ENCODE measurements at regions not wholly inside any gene's neighbourhood (a gene's known extent, or its start where the extent isn't known, plus 50 kb on each side); places are given as distances from the start of the nearest gene placed in this dataset.
"Not testable (repeated sequence)": the region's sequence is repeated elsewhere in the genome, so short reads cannot be mapped to it uniquely, and the experiment has no call there.

DNA sequence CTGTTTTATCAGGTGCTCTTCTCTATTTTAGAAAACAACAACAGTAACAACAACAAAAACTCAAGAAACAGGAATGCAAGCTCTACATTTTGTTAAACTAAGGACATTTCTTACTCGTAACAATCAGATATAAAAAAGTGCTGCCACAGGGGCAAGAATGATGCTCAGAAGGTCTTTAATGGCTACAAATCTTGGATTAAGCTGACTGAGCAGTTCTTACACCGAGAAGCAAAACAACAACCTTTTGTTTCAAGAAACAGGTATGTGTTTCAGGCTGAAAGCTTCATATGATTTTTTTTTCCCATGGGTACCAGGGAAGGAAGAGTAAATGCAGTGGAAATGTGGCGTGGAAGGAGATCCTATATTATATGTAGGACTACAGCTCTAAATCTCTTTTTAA, 786.8 kb upstream of the FBXO33 start:
- no peak for ATAC-seq (ENCODE audit: low FRiP score)
- DNase-seq (ENCODE audit: low spot score): no peak
- no peak for TF ChIP-seq CTCF (IDR thresholded peaks at IDR 0.05)

- no peak for ATAC-seq (ENCODE audit: low FRiP score)
- no peak for DNase-seq (ENCODE audit: low spot score)
- no peak for TF ChIP-seq CTCF (IDR thresholded peaks at IDR 0.05)
Observed at GRCh38 chr14:40218282-40218941, 786.2 kb upstream of the FBXO33 start.

- ATAC-seq (ENCODE audit: low FRiP score) (no peak), DNase-seq (ENCODE audit: low spot score) (no peak)
- TF ChIP-seq CTCF (IDR thresholded peaks at IDR 0.05): no peak
Observed at GRCh38 chr14:40216976-40217375, 784.7 kb upstream of the FBXO33 start.

DNA sequence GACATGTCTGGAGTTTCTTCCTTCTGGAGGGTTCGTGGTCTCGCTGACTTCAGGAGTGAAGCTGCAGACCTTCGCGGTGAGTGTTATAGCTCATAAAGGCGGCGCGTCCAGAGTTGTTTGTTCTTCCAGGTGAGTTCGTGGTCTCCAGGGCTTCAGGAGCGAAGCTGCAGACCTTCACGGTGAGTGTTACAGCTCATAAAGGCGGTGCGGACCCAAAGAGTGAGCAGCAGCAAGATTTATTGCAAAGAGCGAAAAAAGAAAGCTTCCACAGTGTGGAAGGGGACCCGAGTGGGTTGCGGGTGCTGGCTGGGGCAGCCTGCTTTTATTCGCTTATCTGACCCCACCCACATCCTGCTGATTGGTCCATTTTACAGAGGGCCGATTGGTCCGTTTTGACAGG, 784.2 kb upstream of the FBXO33 start:
- ATAC-seq (ENCODE audit: low FRiP score); DNase-seq (ENCODE audit: low spot score): not testable (repeated sequence)

GRCh38 chr14:40213701-40214100, 781.5 kb upstream of the FBXO33 start:
- TF ChIP-seq CTCF (IDR thresholded peaks at IDR 0.05): no peak
- no peak for DNase-seq (ENCODE audit: low spot score)
- ATAC-seq (ENCODE audit: low FRiP score): no peak

DNA sequence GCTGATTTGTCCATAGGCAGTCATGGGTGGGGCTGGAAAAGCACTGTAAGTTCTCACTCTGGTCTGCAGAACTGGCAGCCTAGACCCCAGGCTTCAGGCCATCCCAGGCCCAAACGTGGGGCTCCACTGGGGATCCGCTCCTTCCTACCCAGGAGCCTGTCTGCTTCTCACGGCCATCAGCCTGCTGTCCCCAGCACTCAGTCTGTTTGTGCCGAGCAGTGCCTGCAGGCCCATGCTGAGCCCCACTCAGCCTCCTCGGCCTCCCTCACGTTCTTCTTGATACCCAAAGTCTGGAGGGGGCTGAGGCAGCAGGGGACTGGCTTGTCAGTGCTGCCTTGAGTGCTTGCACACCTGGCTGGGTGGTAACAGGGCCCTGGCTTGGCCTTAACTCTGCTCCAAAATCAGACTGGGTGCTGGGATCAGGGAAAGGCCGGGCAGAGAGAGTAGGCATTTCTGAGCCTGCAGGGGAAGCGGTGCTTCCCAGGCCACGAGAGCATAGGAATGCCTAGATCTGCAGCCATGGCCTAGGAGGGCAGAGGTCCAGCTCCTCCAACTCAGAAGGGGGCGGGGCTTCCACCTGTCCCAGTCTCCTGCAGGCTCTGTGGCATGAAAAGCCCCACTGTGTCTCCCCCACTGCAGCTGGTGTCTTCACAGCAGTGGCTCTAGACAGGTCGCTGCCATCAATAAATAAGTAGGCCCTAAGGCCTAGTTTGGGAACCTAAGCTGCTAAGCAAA, 772.4 kb upstream of the FBXO33 start:
- ATAC-seq (ENCODE audit: low FRiP score) (no peak), DNase-seq (ENCODE audit: low spot score) (no peak)
- TF ChIP-seq CTCF (IDR thresholded peaks at IDR 0.05): no peak

GRCh38 chr14:40199101-40199500, 766.9 kb upstream of the FBXO33 start:
- no peak for ATAC-seq (ENCODE audit: low FRiP score)
- no peak for TF ChIP-seq CTCF (IDR thresholded peaks at IDR 0.05)
- DNase-seq (ENCODE audit: low spot score): no peak
